NCI-H1417 treated with DMSO at 0.1 percent for 48 hours (cell line): ENCODE measurements at regions not wholly inside any gene's neighbourhood (a gene's known extent, or its start where the extent isn't known, plus 50 kb on each side); places are given as distances from the start of the nearest gene placed in this dataset.

Experiments used
- DNase-seq: peaks from one replicate; lab custom pipeline; 2025; lab: John Stamatoyannopoulos, UW

DNA sequence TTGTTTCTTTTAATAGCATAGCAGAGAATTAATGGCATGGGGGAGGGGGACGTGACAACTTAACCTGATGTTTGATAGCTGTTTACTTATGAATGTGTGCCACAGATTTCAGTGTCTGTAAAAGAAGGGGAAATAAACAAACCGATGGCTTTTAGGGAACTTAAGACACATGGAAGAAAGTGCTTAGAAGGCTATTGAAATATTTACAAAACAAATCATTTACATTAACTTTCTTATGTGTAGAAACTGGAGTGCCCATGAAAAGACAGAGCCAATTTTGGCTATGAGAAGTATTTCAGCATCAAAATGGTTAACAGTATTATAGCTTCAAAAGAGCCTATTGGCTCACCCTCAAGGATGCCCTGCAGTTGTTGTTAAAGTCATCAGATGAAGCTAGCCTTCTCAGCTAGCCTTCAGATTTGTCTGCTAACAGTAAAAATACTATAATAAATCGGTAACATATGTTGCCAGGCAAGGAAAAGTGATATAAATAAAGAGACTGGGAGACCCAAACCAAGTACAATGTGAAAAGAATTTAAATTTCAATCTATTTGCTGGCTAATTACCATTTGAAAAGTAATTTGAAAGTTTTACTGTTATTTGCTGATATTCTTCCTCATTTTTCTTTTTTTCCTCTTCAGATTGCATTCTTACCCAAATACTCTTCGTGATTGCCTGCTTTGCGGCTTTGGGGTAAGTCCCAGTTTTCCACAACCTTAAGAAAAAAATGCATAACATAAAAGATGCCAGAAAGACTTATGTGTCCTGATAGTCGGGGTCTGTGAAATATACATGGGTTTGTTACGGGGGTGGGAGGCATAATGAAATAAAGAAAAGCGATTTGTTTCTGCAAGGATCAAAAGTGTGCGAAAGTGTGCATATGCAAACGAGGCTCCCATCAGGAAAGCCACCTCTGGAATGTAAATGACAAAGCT lies 256.4 kb downstream of the MEIS1 start:
- DNase-seq, result no peak

DNA sequence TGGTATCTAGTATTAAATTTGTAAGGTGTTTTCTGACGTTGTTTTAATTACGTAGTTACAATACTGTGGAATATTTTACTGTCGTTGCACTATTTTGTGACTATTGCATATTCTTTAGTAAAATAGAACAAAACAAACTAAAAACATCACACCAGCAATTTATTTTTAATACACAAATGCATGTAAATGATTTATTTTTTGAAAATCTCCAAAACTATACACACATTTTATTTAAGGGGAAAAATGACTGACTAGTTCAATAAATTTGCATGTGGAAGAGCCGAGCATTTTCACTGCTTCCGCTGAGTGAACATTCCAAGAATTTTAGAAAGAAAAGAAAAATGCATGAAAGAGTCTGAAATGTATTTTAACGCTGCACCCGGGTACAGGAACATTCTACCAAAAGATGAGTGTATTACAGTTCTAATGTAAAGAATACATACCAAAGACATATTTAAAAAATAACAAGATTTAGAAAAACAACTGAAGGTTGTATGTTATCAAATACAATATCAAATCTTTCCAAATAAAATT lies 257.7 kb downstream of the MEIS1 start:
- no peak for DNase-seq

DNA sequence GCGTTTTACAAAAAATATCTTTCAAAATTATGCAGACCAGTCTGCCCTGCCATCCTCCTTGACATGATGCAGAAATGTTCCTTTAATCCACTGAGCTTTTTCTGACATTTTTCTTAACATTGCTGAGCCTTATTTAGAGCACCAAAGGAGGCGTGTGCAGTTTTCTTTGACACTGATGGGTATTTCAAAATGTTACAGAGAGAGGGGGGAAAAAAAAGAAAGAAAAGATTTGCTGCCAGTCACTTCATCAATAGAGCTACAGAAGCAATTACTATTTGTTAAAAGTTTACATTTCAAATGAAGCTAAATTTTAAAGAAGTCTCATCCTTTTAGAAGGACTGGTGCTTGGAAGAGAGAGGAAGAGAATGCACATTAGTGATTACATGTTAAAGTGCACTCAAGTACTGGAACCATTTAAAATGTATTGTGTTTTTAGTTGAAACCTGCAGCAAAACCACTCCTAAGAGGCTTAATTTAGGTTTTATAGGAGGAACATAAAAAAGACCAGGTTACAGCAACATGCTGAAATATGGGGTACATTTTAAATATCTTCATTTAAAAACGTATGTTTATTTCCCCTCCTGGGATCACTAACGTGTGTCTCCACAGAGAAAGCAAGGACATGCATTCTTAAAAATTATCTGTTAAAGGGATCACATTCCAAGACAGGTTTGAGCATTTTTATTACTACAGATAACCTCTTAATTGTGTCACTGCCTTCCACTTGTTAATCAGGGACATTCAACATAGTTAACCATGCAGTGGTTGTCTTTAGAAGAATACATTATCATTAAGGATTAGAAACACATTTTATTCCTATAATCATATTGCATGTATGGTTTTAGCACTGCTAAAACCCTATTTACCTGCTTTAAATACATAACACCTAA lies 258.4 kb downstream of the MEIS1 start:
- DNase-seq, result no peak

DNA sequence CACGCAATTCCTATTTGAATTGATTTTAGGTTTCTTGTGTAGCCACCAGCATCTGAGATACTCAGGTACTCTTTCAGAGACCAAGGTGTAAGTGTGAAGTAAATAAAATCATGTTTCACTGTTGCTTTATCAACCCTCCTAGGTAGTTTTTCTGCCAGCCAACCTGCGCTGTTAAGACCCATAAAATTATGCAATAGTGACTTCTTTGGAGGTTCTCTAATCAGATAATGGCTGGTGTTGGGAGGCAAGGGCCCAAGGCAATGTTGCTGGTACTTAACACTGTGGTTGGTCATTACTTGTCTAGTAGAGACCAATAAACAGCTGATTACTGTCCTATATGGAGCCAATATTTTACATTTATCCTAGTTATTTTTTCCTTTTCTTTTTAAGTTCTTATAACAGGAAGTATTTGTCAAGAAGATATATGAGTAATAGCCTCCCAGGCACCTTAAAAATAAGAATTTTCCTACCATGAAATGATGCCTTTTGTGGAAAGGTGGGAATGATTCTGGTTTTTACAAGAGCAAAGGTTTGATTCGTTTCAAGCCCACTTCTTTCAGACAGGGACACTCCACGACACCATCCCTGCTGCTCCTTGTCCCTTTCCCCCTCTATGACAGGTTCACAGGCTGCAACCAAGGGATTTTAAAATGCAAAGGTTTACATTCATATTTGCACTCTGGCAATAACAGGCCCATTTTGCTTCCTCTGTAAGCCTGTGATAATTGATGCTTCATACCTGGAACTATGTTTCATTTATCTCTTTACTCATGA lies 259.3 kb downstream of the MEIS1 start:
- no peak for DNase-seq

DNA sequence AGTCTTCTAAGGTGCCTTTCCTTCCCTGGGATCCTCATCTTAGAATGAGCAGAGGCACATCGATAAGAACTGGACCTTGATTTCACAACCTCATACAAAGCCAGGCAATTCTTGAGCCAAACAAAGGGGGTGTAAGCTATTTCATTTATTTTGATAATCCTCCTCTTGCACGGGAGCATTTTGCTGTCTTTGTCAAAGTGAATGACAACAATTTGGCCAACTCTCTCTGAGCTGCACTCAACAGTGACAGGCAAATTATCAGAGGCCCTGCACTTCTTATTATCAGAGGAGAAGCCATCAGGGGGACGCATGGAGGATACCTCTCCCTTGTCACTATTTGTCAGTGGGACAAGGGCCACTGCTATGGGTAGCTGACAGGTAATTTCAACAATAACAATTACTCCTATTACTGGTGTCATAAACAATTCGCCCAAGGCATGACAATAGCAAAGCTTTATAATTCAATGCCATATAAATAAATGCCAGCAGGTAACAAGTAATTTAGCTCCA lies 260.4 kb downstream of the MEIS1 start:
- no peak for DNase-seq

DNA sequence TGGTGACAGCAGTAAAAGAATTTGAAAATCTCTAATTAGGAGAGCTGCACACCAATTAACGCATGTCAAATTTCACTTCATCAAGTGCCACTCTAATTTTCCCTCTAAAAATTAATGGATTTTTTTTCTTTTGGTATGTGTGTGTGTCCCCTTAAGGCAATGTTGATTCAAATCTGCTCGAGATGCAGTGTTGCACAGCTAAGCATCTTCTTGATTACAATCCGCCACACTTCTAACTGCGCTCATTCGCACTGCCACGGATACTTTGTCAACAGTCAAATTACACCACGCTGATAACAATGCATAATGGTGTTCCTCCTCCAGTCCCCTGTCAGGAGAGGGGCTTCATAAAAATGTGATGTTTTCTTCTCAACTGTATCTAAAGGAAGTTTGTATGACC lies 261.4 kb downstream of the MEIS1 start:
- no peak for DNase-seq

DNA sequence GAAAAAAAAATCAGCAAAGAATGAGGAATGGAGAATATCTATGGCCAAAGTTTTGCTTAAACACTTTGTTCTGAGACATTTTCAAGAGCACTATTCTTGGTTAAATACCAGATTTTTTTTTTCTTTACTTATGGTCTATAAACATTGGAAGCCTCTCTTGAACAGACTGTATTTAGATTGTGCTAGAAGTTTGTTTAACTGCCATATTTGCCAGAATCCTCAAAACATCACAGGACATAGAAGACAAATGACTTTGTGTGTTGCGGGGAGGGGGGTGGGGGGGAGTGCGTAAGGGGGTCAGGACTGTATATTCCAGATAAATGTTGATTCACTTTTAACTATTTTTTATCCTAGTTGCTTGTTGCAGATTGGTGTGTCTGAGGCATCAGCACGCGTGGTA lies 262.0 kb downstream of the MEIS1 start:
- DNase-seq, result no peak

DNA sequence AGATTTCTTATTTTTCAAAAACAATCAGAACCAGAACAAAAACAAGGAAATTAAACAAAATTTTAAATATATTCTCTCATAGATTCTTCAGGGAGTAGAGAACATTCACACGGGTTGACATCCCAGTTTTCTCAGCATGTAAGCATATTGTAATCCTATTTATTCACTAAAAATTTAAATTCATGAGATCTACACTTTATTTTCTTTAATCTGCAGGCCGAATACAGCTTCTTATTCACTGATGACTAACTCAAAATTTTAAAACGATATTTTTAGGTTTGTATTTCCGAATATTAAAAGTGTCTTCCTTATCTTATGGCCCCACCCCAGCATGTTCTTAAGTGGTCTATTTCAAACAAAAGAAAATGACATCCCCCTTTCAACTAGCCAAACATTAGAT lies 262.4 kb downstream of the MEIS1 start:
- no peak for DNase-seq

DNA sequence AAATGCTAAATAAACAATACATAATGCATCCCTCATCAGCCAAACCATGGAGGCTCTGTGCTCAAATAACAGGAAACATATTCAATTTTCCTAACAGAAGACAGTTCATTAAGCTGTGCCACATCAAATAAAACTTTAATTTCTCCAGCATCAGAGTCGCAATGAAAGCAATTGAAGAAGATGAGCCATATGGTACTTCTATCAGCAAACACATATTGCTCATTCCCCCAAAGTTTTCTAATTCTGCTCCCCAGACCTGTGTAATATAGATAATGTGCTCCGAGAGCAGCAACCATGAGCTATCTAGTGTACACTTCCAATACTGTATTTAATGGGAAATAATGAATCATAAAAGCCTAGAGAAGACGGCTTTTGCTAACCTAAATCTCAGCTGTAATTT lies 263.2 kb downstream of the MEIS1 start:
- no peak for DNase-seq

DNA sequence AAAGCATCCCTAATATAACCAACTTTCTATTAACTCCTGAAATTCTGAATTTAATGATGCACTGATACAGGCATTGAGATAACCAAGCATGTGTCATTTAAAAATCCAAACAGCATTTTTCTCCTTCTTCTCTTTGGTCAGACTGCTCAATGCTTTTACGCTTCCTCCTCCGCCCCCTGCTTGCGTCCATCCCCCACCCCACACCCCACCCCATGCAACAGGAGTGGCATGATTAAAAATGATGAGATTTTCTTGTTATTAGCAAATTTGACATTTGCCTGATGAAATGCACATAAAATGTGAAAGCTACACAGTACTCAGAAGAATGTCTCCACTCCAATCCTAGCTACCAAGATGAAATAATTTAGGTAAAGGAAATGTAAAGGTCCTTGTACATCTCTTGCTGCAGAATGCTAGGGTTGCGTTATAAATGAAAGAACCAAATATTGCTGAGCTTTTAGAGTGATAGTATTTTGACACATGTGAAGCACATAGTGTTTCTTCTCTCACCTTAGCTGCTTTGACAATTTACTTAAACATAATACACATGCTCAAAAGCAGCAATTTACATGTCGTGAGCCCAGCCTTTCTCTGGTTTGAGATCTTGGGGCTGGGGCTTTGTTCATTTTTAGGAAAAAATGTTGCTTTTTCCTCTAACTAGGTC lies 263.8 kb downstream of the MEIS1 start:
- DNase-seq, result no peak

DNA sequence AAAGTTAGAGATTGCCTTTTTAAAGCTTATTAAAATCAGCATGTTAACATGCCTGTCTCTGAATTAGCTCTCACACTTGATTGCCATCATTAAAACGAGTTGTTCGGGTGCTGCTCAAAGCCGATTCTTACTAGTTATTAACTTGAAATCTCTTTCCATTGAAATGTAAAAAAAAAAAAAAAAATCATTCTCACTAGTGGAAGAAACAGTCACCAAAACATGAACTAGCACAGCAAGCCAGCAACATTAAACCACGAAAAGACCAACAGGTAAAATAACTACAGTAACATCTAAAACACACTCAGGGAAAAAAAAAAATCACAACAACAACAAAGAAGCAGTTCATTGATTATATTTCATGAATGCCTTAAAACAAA lies 264.5 kb downstream of the MEIS1 start:
- DNase-seq, result no peak

DNA sequence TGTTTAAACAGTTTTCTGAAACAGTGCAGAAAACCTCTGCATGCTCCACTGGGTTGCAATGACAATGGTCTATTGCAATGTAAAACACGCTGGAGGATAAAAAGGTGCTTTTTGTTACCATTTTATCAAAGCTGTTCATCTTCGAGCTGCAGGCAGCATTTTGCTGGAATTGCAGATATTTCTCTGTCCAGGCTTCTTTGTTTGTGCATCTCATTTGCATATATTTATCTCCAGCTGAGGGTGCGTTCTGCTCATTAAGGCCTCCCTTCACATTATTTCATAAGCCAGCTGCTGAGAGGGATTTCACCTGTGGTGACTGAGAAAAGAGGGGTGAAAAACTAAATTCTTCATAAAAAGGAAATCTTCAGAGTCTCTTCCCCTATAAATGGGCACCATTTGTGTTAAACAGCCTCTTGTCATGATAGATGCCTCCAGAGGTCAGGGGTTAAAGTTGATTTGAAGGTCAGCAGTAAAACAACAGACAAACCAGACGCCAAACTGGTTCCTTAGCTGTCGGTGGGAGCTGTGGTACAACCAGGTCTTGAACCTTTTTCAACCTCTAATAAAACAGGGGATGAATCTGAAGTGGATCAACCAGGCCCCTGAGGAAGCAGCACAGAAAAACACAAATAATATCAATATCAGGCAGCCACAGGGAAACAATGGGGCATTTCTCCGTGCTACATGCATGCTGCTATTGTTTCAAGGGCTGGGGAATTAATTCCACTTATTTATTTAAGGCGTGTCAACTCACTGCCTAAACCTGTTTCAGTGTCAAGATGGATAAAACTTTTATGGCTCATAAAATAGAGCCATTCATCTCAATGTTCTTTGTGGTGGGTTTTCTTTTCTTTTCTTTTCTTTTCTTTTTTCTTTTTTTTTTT lies 265.1 kb downstream of the MEIS1 start:
- DNase-seq, result no peak

DNA sequence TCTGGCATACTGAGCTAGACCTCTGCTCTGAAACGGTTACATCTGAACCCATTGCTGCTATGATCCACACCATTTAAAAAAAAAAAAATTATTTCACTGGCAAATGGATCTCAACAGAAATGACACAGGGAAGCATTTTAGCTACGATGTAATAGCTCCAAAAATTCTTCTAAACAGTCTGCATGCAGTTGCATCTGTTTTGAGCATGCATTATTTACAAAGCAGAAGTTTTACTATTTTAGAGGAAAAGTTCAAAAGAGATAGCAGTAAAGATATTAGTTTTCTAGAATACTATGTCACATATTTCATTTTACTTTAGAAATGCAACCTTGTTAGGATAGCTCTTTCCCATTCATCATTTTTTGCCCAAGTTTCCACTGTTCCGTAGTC lies 265.7 kb downstream of the MEIS1 start:
- no peak for DNase-seq

DNA sequence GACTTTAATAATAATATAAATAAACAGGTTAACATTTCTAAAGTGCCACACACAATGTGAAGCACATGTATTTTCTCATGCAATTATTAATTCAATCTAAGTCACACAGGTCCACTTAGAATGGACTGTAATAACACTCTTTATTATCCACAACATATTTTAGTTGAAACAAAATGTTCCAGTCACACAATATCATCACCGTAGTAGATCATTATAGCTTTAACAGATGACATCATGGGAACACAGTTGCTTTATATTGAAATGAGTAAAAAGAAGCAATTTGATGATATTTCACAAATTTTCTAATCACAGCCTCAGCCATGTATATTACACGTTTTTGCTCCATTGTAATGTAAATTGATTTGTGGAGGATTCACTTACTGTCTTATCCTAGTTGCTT lies 266.3 kb downstream of the MEIS1 start:
- no peak for DNase-seq

DNA sequence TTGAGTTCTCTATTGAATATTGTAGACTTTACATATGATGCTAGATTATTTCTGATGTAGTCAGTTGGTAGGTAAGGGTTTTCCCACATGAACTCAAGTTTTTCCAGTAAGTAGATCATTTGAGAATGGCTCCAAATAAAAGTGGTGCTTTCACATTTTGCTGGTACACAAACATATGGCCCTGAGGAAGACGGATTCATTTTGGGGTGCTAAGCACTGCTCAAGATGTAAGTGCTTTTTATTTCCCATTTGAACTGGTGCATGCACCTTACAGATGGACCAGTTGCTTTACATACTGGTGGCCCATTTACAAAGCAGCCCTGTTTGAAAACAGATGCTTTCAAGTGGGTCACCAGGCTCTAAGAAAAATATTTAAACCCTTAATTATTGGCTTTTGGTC lies 266.7 kb downstream of the MEIS1 start:
- no peak for DNase-seq

DNA sequence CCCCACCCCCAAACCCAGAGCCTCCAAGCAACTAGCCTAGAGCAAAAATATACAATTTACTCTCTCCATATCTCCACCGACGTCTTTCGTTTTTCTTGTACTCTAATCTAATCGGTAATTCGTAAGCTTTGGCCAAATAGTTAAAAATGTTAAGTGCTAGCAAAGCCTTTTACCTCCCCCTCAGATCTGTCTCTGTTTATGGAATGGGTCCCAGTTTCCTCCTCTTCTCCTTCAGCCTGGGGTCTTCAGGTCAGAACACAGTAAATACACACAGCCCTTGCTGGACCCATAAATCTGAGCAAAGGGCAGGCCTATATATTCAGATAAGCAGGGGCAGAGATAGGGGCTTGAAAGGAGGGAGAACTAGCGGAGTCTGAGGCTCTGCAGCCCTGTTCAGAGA lies 267.4 kb downstream of the MEIS1 start:
- DNase-seq, result no peak

DNA sequence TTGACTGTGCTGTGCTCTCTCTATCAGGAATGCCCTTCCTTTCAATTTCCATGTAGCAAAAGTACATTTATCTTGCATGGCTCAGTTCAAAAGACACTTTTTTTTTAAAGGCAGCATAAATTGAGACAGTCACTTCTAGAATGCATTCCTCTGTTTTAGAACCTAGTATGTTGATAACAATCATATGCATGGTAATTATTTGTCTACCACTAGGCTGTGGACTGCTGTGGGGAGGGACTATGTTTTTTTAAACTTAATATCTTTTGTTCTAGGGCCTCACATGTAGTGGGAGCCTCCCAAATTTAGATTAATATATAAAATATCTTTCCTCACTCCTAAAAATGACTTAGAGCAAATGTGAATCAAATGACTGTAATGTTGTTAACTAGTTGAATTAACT lies 269.9 kb downstream of the MEIS1 start:
- DNase-seq, result no peak

DNA sequence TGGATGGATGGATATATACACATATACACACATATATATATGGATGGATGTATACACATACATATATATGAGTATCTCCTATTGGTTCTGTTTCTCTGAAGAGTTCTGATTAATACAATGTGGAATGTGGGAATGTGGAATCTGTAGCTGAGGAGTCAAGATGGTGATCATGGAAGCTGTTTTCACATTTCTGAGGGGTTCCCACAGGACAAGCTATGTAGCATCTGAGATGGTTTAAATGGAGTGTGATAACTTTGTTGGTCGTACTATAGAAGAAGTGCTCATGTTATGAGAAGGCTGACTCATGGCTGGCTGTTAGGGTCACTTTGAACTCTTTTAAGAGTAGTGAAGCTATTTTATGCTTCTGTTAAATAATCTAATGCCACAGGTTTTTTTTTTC lies 279.7 kb downstream of the MEIS1 start:
- DNase-seq, result no peak

DNA sequence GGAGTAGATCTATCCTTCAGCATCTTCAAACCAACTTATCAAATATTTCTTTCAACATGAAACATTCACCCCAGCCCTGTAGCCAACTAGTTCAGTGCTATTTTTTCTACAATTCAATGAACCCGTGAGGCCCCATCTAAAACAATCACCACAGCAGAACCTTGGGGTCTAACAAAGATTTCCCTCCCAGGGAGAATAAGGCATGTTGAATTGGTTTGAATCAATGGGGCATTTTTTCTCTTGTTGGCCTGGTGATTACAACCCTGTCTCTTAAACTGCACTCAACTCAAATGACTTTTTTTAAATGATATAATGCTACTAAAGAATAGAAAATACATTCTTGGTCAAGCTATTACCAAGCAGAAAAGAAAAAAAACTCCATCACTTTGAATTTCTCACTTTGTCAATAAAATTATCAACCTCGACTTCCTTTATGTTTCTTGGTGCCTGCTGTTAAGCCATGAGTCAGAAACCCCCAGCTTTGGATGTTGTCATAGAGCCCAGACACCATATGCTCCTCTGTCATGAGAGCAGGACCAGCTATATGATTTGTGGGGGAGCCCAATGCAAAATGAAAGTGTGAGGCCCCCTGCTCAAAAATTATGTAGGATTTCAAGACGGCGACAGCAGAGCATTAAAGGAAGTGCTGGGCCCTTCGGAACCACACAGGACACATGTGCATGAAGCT lies 282.4 kb downstream of the MEIS1 start:
- no peak for DNase-seq

DNA sequence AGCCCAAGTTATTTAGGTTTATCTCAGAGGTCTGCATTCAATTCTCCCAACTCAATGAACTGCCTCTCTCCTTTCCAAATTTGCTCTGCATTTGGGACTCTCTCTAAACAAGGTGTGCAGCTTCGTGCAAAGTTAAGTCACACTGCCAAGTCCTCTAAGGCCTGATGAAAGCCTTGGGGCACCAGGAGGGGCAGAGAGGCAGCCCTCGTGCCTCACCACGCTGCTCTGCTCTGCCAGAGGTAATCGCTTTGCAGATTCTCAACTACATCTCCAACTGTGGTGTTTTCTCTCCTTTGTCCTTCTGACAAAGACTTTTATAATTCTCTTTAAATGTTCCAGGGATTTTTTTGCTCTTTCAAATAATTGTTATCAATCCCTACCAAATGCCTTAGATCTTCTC lies 283.0 kb downstream of the MEIS1 start:
- DNase-seq, result no peak
